ENCODE measurements at regions not wholly inside any gene's neighbourhood (a gene's known extent, or its start where the extent isn't known, plus 50 kb on each side); places are given as distances from the start of the nearest gene placed in this dataset.

- H3K4me3 ChIP-seq (ENCODE audit: low read length in 2 of 2), result no peak overlapping the region
- no CpG with 5 or more reads among the region's 2 CpGs for WGBS, 2 donors (ENCODE audit: extremely low coverage in 2 of 2, insufficient read length in 2 of 2, insufficient replicate concordance in 1 of 2)
These were observed 1081.9 kb downstream of the SLITRK1 start for GRCh38 chr13:82800391-82800790.

GRCh38 chr13:82797876-82798275, 1084.4 kb downstream of the SLITRK1 start:
- H3K79me1 ChIP-seq (ENCODE audit: low read depth, low read length), result no peaks in the 10 kb centered on the region
- H3K23ac ChIP-seq (ENCODE audit: low read depth, low read length, poor library complexity), result no peak overlapping the region
- H3K9me3 ChIP-seq (replicated peaks in 1 of 2; ENCODE audit: control insufficient read depth in 2 of 2, insufficient read depth in 1 of 2, low read depth in 1 of 2, low read length in 2 of 2), result no peaks in the 10 kb centered on the region
- DNase-seq (ENCODE audit: low spot score), result no peak
- no peak overlapping the region for H3K9ac ChIP-seq (ENCODE audit: low read depth, low read length, poor library complexity)
- H3K14ac ChIP-seq (ENCODE audit: low read length), result no peak overlapping the region
- H2AK5ac ChIP-seq (ENCODE audit: low read depth, low read length), result no peak overlapping the region
- no peak overlapping the region for H2AFZ ChIP-seq (ENCODE audit: low read length)
- H3K27ac ChIP-seq (replicated peaks; ENCODE audit: low read length), result no peak overlapping the region
- WGBS, 2 donors (ENCODE audit: extremely low coverage in 2 of 2, insufficient read length in 2 of 2, insufficient replicate concordance in 1 of 2), result no CpG with 5 or more reads among the region's 1 CpG
- no peaks in the 10 kb centered on the region for H3K4me1 ChIP-seq (ENCODE audit: control insufficient read depth in 2 of 2, insufficient read depth in 1 of 2, low read depth in 1 of 2, low read length in 2 of 2)
- H2BK120ac ChIP-seq (ENCODE audit: low read depth, low read length), result no peak overlapping the region
- H3K4me2 ChIP-seq (ENCODE audit: insufficient read depth, low read length, poor library complexity, severe bottlenecking), result no peak overlapping the region
- no peak overlapping the region for H2BK12ac ChIP-seq (ENCODE audit: low read length)
- H4K91ac ChIP-seq (ENCODE audit: low read depth, low read length, poor library complexity), result no peak overlapping the region
- no peak overlapping the region for H4K8ac ChIP-seq (ENCODE audit: low read depth, low read length)
- no peak overlapping the region for H2BK5ac ChIP-seq (ENCODE audit: low read length)
- H3K4ac ChIP-seq (ENCODE audit: low read length), result no peak overlapping the region
- H3K4me3 ChIP-seq (ENCODE audit: low read length in 2 of 2), result no peak overlapping the region
- no peaks in the 10 kb centered on the region for H3K36me3 ChIP-seq (replicated peaks in 1 of 2; ENCODE audit: control insufficient read depth in 2 of 2, insufficient read depth in 2 of 2, low read length in 2 of 2)
- no peak overlapping the region for H3K18ac ChIP-seq (ENCODE audit: low read length)
- no peaks in the 10 kb centered on the region for H3K27me3 ChIP-seq (ENCODE audit: control insufficient read depth in 3 of 3, insufficient read depth in 3 of 3, low read depth in 1 of 3, low read length in 3 of 3)
- no peak overlapping the region for H2BK15ac ChIP-seq (ENCODE audit: low read length)

More at GRCh38 chr13:82800391-82800790, 1081.9 kb downstream of the SLITRK1 start:
- Histone ChIP-seq H3K27ac (replicated peaks; ENCODE audit: low read length) (no peak overlapping the region), H3K27me3 (ENCODE audit: control insufficient read depth in 3 of 3, insufficient read depth in 3 of 3, low read depth in 1 of 3, low read length in 3 of 3) (no peaks in the 10 kb centered on the region), H3K36me3 (replicated peaks in 1 of 2; ENCODE audit: control insufficient read depth in 2 of 2, insufficient read depth in 2 of 2, low read length in 2 of 2) (no peaks in the 10 kb centered on the region), H3K4me2 (ENCODE audit: insufficient read depth, low read length, poor library complexity, severe bottlenecking) (no peak overlapping the region), H2BK15ac (ENCODE audit: low read length) (no peak overlapping the region), H3K18ac (ENCODE audit: low read length) (no peak overlapping the region), H3K9ac (ENCODE audit: low read depth, low read length, poor library complexity) (no peak overlapping the region), H3K4me1 (ENCODE audit: control insufficient read depth in 2 of 2, insufficient read depth in 1 of 2, low read depth in 1 of 2, low read length in 2 of 2) (no peaks in the 10 kb centered on the region), H3K14ac (ENCODE audit: low read length) (no peak overlapping the region), H4K91ac (ENCODE audit: low read depth, low read length, poor library complexity) (no peak overlapping the region), H4K8ac (ENCODE audit: low read depth, low read length) (no peak overlapping the region), H3K79me1 (ENCODE audit: low read depth, low read length) (no peaks in the 10 kb centered on the region), H3K9me3 (replicated peaks in 1 of 2; ENCODE audit: control insufficient read depth in 2 of 2, insufficient read depth in 1 of 2, low read depth in 1 of 2, low read length in 2 of 2) (no peaks in the 10 kb centered on the region), H2AK5ac (ENCODE audit: low read depth, low read length) (no peak overlapping the region), H2BK120ac (ENCODE audit: low read depth, low read length) (no peak overlapping the region), H2BK12ac (ENCODE audit: low read length) (no peak overlapping the region), H2AFZ (ENCODE audit: low read length) (no peak overlapping the region), H3K4ac (ENCODE audit: low read length) (no peak overlapping the region), H3K23ac (ENCODE audit: low read depth, low read length, poor library complexity) (no peak overlapping the region), H2BK5ac (ENCODE audit: low read length) (no peak overlapping the region)
- DNase-seq (ENCODE audit: low spot score), result no peak

GRCh38 chr13:82791035-82791434, 1091.2 kb downstream of the SLITRK1 start:
- Histone ChIP-seq H3K79me1 (ENCODE audit: low read depth, low read length) (no peaks in the 10 kb centered on the region), H2BK15ac (ENCODE audit: low read length) (no peak overlapping the region), H3K9ac (ENCODE audit: low read depth, low read length, poor library complexity) (no peak overlapping the region), H3K4ac (ENCODE audit: low read length) (no peak overlapping the region), H3K4me2 (ENCODE audit: insufficient read depth, low read length, poor library complexity, severe bottlenecking) (no peak overlapping the region), H3K27me3 (ENCODE audit: control insufficient read depth in 3 of 3, insufficient read depth in 3 of 3, low read depth in 1 of 3, low read length in 3 of 3) (no peaks in the 10 kb centered on the region), H4K8ac (ENCODE audit: low read depth, low read length) (no peak overlapping the region), H3K23ac (ENCODE audit: low read depth, low read length, poor library complexity) (no peak overlapping the region), H3K4me3 (ENCODE audit: low read length in 2 of 2) (no peak overlapping the region), H2AK5ac (ENCODE audit: low read depth, low read length) (no peak overlapping the region), H2BK12ac (ENCODE audit: low read length) (no peak overlapping the region), H3K27ac (replicated peaks; ENCODE audit: low read length) (no peak overlapping the region), H2BK5ac (ENCODE audit: low read length) (no peak overlapping the region), H3K36me3 (replicated peaks in 1 of 2; ENCODE audit: control insufficient read depth in 2 of 2, insufficient read depth in 2 of 2, low read length in 2 of 2) (no peaks in the 10 kb centered on the region), H3K4me1 (ENCODE audit: control insufficient read depth in 2 of 2, insufficient read depth in 1 of 2, low read depth in 1 of 2, low read length in 2 of 2) (peaks cover 0 to 2% of the 10 kb centered on the region in 2 donors), H2AFZ (ENCODE audit: low read length) (no peak overlapping the region), H4K91ac (ENCODE audit: low read depth, low read length, poor library complexity) (no peak overlapping the region), H3K18ac (ENCODE audit: low read length) (no peak overlapping the region), H3K14ac (ENCODE audit: low read length) (no peak overlapping the region), H3K9me3 (replicated peaks in 1 of 2; ENCODE audit: control insufficient read depth in 2 of 2, insufficient read depth in 1 of 2, low read depth in 1 of 2, low read length in 2 of 2) (no peaks in the 10 kb centered on the region), H2BK120ac (ENCODE audit: low read depth, low read length) (no peak overlapping the region)
- no peak for DNase-seq (ENCODE audit: low spot score)
- no CpG with 5 or more reads among the region's 4 CpGs for WGBS, 2 donors (ENCODE audit: extremely low coverage in 2 of 2, insufficient read length in 2 of 2, insufficient replicate concordance in 1 of 2)

GRCh38 chr13:82772816-82773215, 1109.5 kb downstream of the SLITRK1 start:
- Histone ChIP-seq H3K14ac (ENCODE audit: low read length) (no peak overlapping the region), H3K9ac (ENCODE audit: low read depth, low read length, poor library complexity) (no peak overlapping the region), H2AFZ (ENCODE audit: low read length) (no peak overlapping the region), H3K4me1 (ENCODE audit: control insufficient read depth in 2 of 2, insufficient read depth in 1 of 2, low read depth in 1 of 2, low read length in 2 of 2) (no peaks in the 10 kb centered on the region), H3K36me3 (replicated peaks in 1 of 2; ENCODE audit: control insufficient read depth in 2 of 2, insufficient read depth in 2 of 2, low read length in 2 of 2) (no peaks in the 10 kb centered on the region), H3K4me2 (ENCODE audit: insufficient read depth, low read length, poor library complexity, severe bottlenecking) (no peak overlapping the region), H3K23ac (ENCODE audit: low read depth, low read length, poor library complexity) (no peak overlapping the region), H2BK5ac (ENCODE audit: low read length) (no peak overlapping the region), H2BK120ac (ENCODE audit: low read depth, low read length) (no peak overlapping the region), H4K91ac (ENCODE audit: low read depth, low read length, poor library complexity) (no peak overlapping the region), H3K27ac (replicated peaks; ENCODE audit: low read length) (no peak overlapping the region), H3K18ac (ENCODE audit: low read length) (no peak overlapping the region), H4K8ac (ENCODE audit: low read depth, low read length) (no peak overlapping the region), H2AK5ac (ENCODE audit: low read depth, low read length) (no peak overlapping the region), H3K9me3 (replicated peaks in 1 of 2; ENCODE audit: control insufficient read depth in 2 of 2, insufficient read depth in 1 of 2, low read depth in 1 of 2, low read length in 2 of 2) (no peaks in the 10 kb centered on the region), H3K79me1 (ENCODE audit: low read depth, low read length) (no peaks in the 10 kb centered on the region), H3K4me3 (ENCODE audit: low read length in 2 of 2) (no peak overlapping the region), H2BK12ac (ENCODE audit: low read length) (no peak overlapping the region), H3K27me3 (ENCODE audit: control insufficient read depth in 3 of 3, insufficient read depth in 3 of 3, low read depth in 1 of 3, low read length in 3 of 3) (no peaks in the 10 kb centered on the region), H3K4ac (ENCODE audit: low read length) (no peak overlapping the region), H2BK15ac (ENCODE audit: low read length) (no peak overlapping the region)
- WGBS, 2 donors (ENCODE audit: extremely low coverage in 2 of 2, insufficient read length in 2 of 2, insufficient replicate concordance in 1 of 2), result no CpG with 5 or more reads among the region's 3 CpGs
- no peak for DNase-seq (ENCODE audit: low spot score)

Data from neuronal stem cell (in vitro differentiated cells).